HUES64 (cell line): ENCODE measurements at regions not wholly inside any gene's neighbourhood (a gene's known extent, or its start where the extent isn't known, plus 50 kb on each side); places are given as distances from the start of the nearest gene placed in this dataset.
"Not testable (repeated sequence)": the region's sequence is repeated elsewhere in the genome, so short reads cannot be mapped to it uniquely, and the experiment has no call there.

ENCODE experiments used
- H3K27ac ChIP-seq: 2 replicates; pipeline ENCODE4 v1.7.0; 2013; ENCODE audit warnings: low read depth, low read length, inconsistent platforms
- H3K27me3 ChIP-seq: 2 replicates; pipeline ENCODE4 v1.6.1; 2013; ENCODE audit warnings: mild to moderate bottlenecking, low read length; ENCODE audit not compliant: insufficient read depth
- H3K36me3 ChIP-seq: 2 replicates; pipeline ENCODE4 v1.6.1; 2013; ENCODE audit warnings: mild to moderate bottlenecking, low read length; ENCODE audit not compliant: insufficient read depth
- H3K4me1 ChIP-seq: 2 replicates; pipeline ENCODE4 v1.6.1; 2013; ENCODE audit warnings: mild to moderate bottlenecking, low read length, moderate library complexity; ENCODE audit not compliant: insufficient read depth
- H3K4me3 ChIP-seq: 2 replicates; pipeline ENCODE4 v1.5.1; 2013; ENCODE audit warnings: mild to moderate bottlenecking, low read length, moderate library complexity
- H3K9ac ChIP-seq: 2 replicates; pipeline ENCODE4 v1.6.1; 2013; ENCODE audit warnings: mild to moderate bottlenecking, low read depth, low read length
- H3K9me3 ChIP-seq: 2 replicates; pipeline ENCODE4 v1.6.1; 2013; ENCODE audit warnings: low read depth, low read length; ENCODE audit not compliant: insufficient read depth
- WGBS: fragments of 150-250, 120-280 bp; methylation state at CpG from one replicate; pipeline ENCODE4 v1.1.7; 2013; ENCODE audit warnings: missing lambda C conversion rate; 5-methylcytosine and 5-hydroxymethylcytosine counted together

GRCh38 chr13:52931131-52931530 is 82.7 kb upstream of the PCDH8 start:
- H3K27me3 ChIP-seq = no peaks in the 10 kb centered on the region
- peaks cover 22% of the 10 kb centered on the region for H3K4me1 ChIP-seq
- H3K36me3 ChIP-seq = no peaks in the 10 kb centered on the region
- WGBS = 81% methylated on average over 4 of the region's 5 CpGs
- no peaks in the 10 kb centered on the region for H3K9me3 ChIP-seq
- H3K27ac ChIP-seq = no peak overlapping the region
- H3K4me3 ChIP-seq = no peak overlapping the region
- H3K9ac ChIP-seq = no peak overlapping the region

GRCh38 chr13:52929846-52930245 is 81.4 kb upstream of the PCDH8 start:
- 87% methylated on average over 2 of the region's 2 CpGs for WGBS
- H3K9me3 ChIP-seq = no peaks in the 10 kb centered on the region
- no peaks in the 10 kb centered on the region for H3K27me3 ChIP-seq
- peaks cover 15% of the 10 kb centered on the region for H3K4me1 ChIP-seq
- no peaks in the 10 kb centered on the region for H3K36me3 ChIP-seq
- H3K4me3 ChIP-seq = no peak overlapping the region
- H3K9ac ChIP-seq = no peak overlapping the region
- no peak overlapping the region for H3K27ac ChIP-seq

GRCh38 chr13:52926971-52927370 is 78.5 kb upstream of the PCDH8 start:
- H3K27ac ChIP-seq = no peak overlapping the region
- no peaks in the 10 kb centered on the region for H3K9me3 ChIP-seq
- H3K9ac ChIP-seq = no peak overlapping the region
- no peaks in the 10 kb centered on the region for H3K36me3 ChIP-seq
- H3K27me3 ChIP-seq = no peaks in the 10 kb centered on the region
- WGBS = 89% methylated on average over 2 of the region's 2 CpGs
- no peak overlapping the region for H3K4me3 ChIP-seq
- peaks cover 21% of the 10 kb centered on the region for H3K4me1 ChIP-seq

GRCh38 chr13:52925775-52926285 is 77.4 kb upstream of the PCDH8 start:
- 94% methylated on average over 13 of the region's 13 CpGs for WGBS

GRCh38 chr13:52925251-52925650 is 76.8 kb upstream of the PCDH8 start:
- Histone ChIP-seq H3K9me3 (no peaks in the 10 kb centered on the region), H3K27ac (no peak overlapping the region), H3K36me3 (no peaks in the 10 kb centered on the region), H3K4me3 (no peak overlapping the region), H3K4me1 (peaks cover 9% of the 10 kb centered on the region; the same call in 1 of the 2 replicates), H3K9ac (no peak overlapping the region), H3K27me3 (no peaks in the 10 kb centered on the region)
- 86% methylated on average over 2 of the region's 2 CpGs for WGBS

More at GRCh38 chr13:52925775-52926285, 77.4 kb upstream of the PCDH8 start:
- Histone ChIP-seq H3K27me3 (no peaks in the 10 kb centered on the region), H3K9ac (no peak overlapping the region), H3K4me3 (no peak overlapping the region), H3K36me3 (no peaks in the 10 kb centered on the region), H3K27ac (no peak overlapping the region), H3K4me1 (peaks cover 9% of the 10 kb centered on the region), H3K9me3 (no peaks in the 10 kb centered on the region)

- Histone ChIP-seq H3K9me3 (no peaks in the 10 kb centered on the region), H3K36me3 (no peaks in the 10 kb centered on the region), H3K9ac (no peak overlapping the region), H3K27me3 (no peaks in the 10 kb centered on the region), H3K4me1 (peaks cover 9% of the 10 kb centered on the region; the same call in 1 of the 2 replicates), H3K4me3 (no peak overlapping the region), H3K27ac (no peak overlapping the region)
- 86% methylated on average over 10 of the region's 10 CpGs for WGBS
These were observed 76.1 kb upstream of the PCDH8 start for GRCh38 chr13:52924289-52925148.

GRCh38 chr13:52922961-52923360 is 74.5 kb upstream of the PCDH8 start:
- Histone ChIP-seq H3K27ac (no peak overlapping the region), H3K27me3 (no peaks in the 10 kb centered on the region), H3K4me3 (no peak overlapping the region), H3K4me1 (peaks cover 9% of the 10 kb centered on the region; the same call in 1 of the 2 replicates), H3K9me3 (no peaks in the 10 kb centered on the region), H3K36me3 (no peaks in the 10 kb centered on the region), H3K9ac (no peak overlapping the region)
- 97% methylated on average over 1 of the region's 1 CpG for WGBS

- no peaks in the 10 kb centered on the region for H3K36me3 ChIP-seq
- no peak overlapping the region for H3K27ac ChIP-seq
- 0 out of 2 replicates have a peak, but pooled peaks cover 3% of the 10 kb centered on the region for H3K9me3 ChIP-seq
- H3K4me1 ChIP-seq = peaks cover 9% of the 10 kb centered on the region; the same call in 1 of the 2 replicates
- H3K27me3 ChIP-seq = no peaks in the 10 kb centered on the region
- WGBS = 97% methylated on average over 3 of the region's 3 CpGs
- H3K4me3 ChIP-seq = no peak overlapping the region
- no peak overlapping the region for H3K9ac ChIP-seq
These were observed 72.8 kb upstream of the PCDH8 start for GRCh38 chr13:52921194-52921593.

GRCh38 chr13:52916486-52916990 is 68.1 kb upstream of the PCDH8 start:
- Histone ChIP-seq H3K9me3 (0 out of 2 replicates have a peak, but pooled peaks cover 3% of the 10 kb centered on the region), H3K36me3 (no peaks in the 10 kb centered on the region), H3K27ac (no peak overlapping the region), H3K27me3 (no peaks in the 10 kb centered on the region), H3K4me3 (no peak overlapping the region), H3K9ac (no peak overlapping the region), H3K4me1 (no peaks in the 10 kb centered on the region)

GRCh38 chr13:52911340-52911739 is 62.9 kb upstream of the PCDH8 start:
- H3K9ac ChIP-seq = no peak overlapping the region
- 93% methylated on average over 2 of the region's 2 CpGs for WGBS
- no peak overlapping the region for H3K27ac ChIP-seq
- no peaks in the 10 kb centered on the region for H3K9me3 ChIP-seq
- peaks cover 8% of the 10 kb centered on the region for H3K4me1 ChIP-seq
- H3K36me3 ChIP-seq = no peaks in the 10 kb centered on the region
- no peak overlapping the region for H3K4me3 ChIP-seq
- H3K27me3 ChIP-seq = no peaks in the 10 kb centered on the region

- not testable (repeated sequence) for H3K4me3 ChIP-seq, H3K27me3 ChIP-seq, H3K27ac ChIP-seq, H3K36me3 ChIP-seq, H3K9ac ChIP-seq, H3K9me3 ChIP-seq
- peaks cover 18% of the 10 kb centered on the region for H3K4me1 ChIP-seq
- WGBS = 96% methylated on average over 2 of the region's 2 CpGs
These were observed 61.9 kb upstream of the PCDH8 start for GRCh38 chr13:52910318-52910717.
